Activated CD4-positive, alpha-beta T cell treated with anti-CD3 and anti-CD28 coated beads, Interleukin-2, amount 10 ng/mL, durations not matched to agents 7 days and 5 days (primary cell): ENCODE measurements at regions not wholly inside any gene's neighbourhood (a gene's known extent, or its start where the extent isn't known, plus 50 kb on each side); places are given as distances from the start of the nearest gene placed in this dataset.
"Not testable (repeated sequence)": the region's sequence is repeated elsewhere in the genome, so short reads cannot be mapped to it uniquely, and the experiment has no call there.

Experiments
- CTCF ChIA-PET: fragments of 350-600 bp; sonication (Branson Sonifier 250); formaldehyde crosslinking; loops from one replicate; lab custom pipeline; 2021; ENCODE audit warnings: antibody characterized with exemption; lab: Charles Lee
- POLR2A ChIA-PET: fragments of 350-600 bp; sonication (Branson Sonifier 250); formaldehyde crosslinking; loops from one replicate; lab custom pipeline; 2021; ENCODE audit warnings: antibody characterized with exemption; lab: Charles Lee
- DNase-seq: peaks from one replicate; pipeline ENCODE4 v3.0.0-alpha.2; 2020
- H3K27ac Mint-ChIP-seq: one replicate; pipeline ENCODE4 v1.8.0; 2021; ENCODE audit warnings: mild to moderate bottlenecking, moderate library complexity, mixed read lengths
- H3K27me3 Mint-ChIP-seq: one replicate; pipeline ENCODE4 v1.8.0; 2021; ENCODE audit warnings: mixed read lengths
- H3K36me3 Mint-ChIP-seq: one replicate; pipeline ENCODE4 v1.8.0; 2021; ENCODE audit warnings: low read depth, mixed read lengths
- H3K4me1 Mint-ChIP-seq: one replicate; pipeline ENCODE4 v1.8.0; 2021; ENCODE audit warnings: mixed read lengths
- H3K4me3 Mint-ChIP-seq: one replicate; pipeline ENCODE4 v1.8.0; 2021; ENCODE audit warnings: mild to moderate bottlenecking, moderate library complexity, mixed read lengths
- H3K9me3 Mint-ChIP-seq: one replicate; pipeline ENCODE4 v1.8.0; 2021; ENCODE audit warnings: mixed read lengths

DNA sequence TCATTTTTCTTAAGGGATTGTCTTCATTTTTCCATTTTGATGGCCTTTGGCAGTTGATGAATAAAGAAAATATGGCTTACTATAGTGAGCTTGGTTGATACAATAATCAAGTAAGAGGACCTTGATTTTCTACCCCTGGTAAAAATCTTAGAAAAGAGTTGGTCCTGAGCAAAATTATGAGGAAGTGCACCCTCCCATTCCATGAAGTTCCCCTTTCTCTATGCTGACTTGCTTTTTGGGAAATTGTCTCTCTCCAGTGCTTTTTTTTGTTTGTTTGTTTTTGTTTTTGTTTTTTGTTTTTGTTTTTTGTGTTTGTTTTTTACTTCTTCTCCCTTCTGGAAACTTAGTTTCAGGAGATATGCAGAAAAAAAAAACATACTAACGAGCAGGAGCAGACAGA, 449.2 kb upstream of the ACTBL2 start:
- Mint-ChIP-seq H3K27me3 (peaks cover 3% of the 10 kb centered on the region), H3K27ac (no peak overlapping the region), H3K9me3 (no peaks in the 10 kb centered on the region), H3K4me3 (no peak overlapping the region), H3K4me1 (no peaks in the 10 kb centered on the region), H3K36me3 (no peaks in the 10 kb centered on the region)
- DNase-seq, result no peak
- CTCF ChIA-PET, result no interaction called here
- POLR2A ChIA-PET, result no interaction called here

DNA sequence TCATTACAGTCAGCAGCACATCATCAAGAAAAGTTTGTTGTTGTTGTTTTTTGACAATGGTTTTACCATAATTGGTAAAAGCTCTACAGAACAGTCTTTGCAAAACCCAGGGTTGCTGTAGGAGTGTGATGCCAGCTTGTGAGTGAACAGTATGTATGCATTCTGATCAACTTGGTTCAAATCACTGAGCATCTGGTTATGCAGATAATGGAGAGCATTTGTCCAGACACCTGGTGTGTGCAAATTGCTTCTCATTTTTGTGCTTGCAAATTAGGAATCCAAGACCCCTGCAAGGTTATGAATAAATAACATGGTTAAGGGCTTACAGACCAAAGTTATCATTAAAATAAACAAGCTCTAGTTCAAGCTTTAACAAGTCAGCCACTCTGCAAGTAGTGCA, 448.7 kb upstream of the ACTBL2 start:
- POLR2A ChIA-PET, result no interaction called here

GRCh38 chr5:57929271-57929670, 446.7 kb upstream of the ACTBL2 start:
- Mint-ChIP-seq H3K4me1 (no peaks in the 10 kb centered on the region), H3K27ac (no peak overlapping the region), H3K27me3 (peaks cover 3% of the 10 kb centered on the region), H3K9me3 (no peaks in the 10 kb centered on the region), H3K36me3 (no peaks in the 10 kb centered on the region), H3K4me3 (no peak overlapping the region)
- no peak for DNase-seq
- ChIA-PET CTCF (no interaction called here), POLR2A (no interaction called here)

More for the DNA sequence above, 448.7 kb upstream of the ACTBL2 start:
- H3K4me1 Mint-ChIP-seq, result no peaks in the 10 kb centered on the region
- H3K9me3 Mint-ChIP-seq, result no peaks in the 10 kb centered on the region
- CTCF ChIA-PET, result no interaction called here
- H3K27ac Mint-ChIP-seq, result no peak overlapping the region
- no peaks in the 10 kb centered on the region for H3K36me3 Mint-ChIP-seq
- H3K27me3 Mint-ChIP-seq, result peaks cover 3% of the 10 kb centered on the region
- no peak overlapping the region for H3K4me3 Mint-ChIP-seq
- no peak for DNase-seq

DNA sequence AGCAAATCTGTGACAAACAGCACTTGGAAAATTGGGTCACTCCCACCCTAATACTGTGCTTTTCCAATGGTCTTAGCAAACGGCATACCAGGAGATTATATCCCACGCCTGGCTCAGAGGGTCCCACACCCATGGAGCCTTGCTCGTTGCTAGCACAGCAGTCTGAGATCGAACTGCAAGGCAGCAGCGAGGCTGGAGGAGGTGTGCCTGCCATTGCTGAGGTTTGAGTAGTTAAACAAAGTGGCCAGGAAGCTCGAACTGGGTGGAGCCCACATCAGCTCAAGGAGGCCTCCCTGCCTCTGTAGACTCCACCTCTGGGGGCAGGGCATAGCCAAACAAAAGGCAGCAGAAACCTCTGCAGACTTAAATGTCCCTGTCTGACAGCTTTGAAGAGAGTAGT, 440.5 kb upstream of the ACTBL2 start:
- H3K27ac Mint-ChIP-seq, POLR2A ChIA-PET, H3K4me1 Mint-ChIP-seq, CTCF ChIA-PET, H3K27me3 Mint-ChIP-seq, H3K9me3 Mint-ChIP-seq, DNase-seq, H3K36me3 Mint-ChIP-seq, H3K4me3 Mint-ChIP-seq: not testable (repeated sequence)

- CTCF ChIA-PET, result no interaction called here
- no peak for DNase-seq
Observed at GRCh38 chr5:57917004-57917403, 434.4 kb upstream of the ACTBL2 start.

GRCh38 chr5:57915536-57915935, 432.9 kb upstream of the ACTBL2 start:
- Mint-ChIP-seq H3K27me3 (peaks cover 2% of the 10 kb centered on the region), H3K36me3 (no peaks in the 10 kb centered on the region), H3K4me1 (no peaks in the 10 kb centered on the region), H3K27ac (no peak overlapping the region), H3K4me3 (no peak overlapping the region), H3K9me3 (no peaks in the 10 kb centered on the region)
- no peak for DNase-seq
- ChIA-PET CTCF (no interaction called here), POLR2A (no interaction called here)

More at GRCh38 chr5:57917004-57917403, 434.4 kb upstream of the ACTBL2 start:
- no peaks in the 10 kb centered on the region for H3K4me1 Mint-ChIP-seq
- peaks cover 2% of the 10 kb centered on the region for H3K27me3 Mint-ChIP-seq
- H3K36me3 Mint-ChIP-seq, result no peaks in the 10 kb centered on the region
- no peaks in the 10 kb centered on the region for H3K9me3 Mint-ChIP-seq
- H3K27ac Mint-ChIP-seq, result no peak overlapping the region
- H3K4me3 Mint-ChIP-seq, result no peak overlapping the region
- POLR2A ChIA-PET, result no interaction called here

- no peaks in the 10 kb centered on the region for H3K9me3 Mint-ChIP-seq
- POLR2A ChIA-PET, result no interaction called here
- H3K36me3 Mint-ChIP-seq, result no peaks in the 10 kb centered on the region
- peaks cover 2% of the 10 kb centered on the region for H3K27me3 Mint-ChIP-seq
- DNase-seq, result no peak
- no peak overlapping the region for H3K4me3 Mint-ChIP-seq
- CTCF ChIA-PET, result no interaction called here
- no peak overlapping the region for H3K27ac Mint-ChIP-seq
- no peaks in the 10 kb centered on the region for H3K4me1 Mint-ChIP-seq
Observed at GRCh38 chr5:57911438-57911837, 428.8 kb upstream of the ACTBL2 start.

DNA sequence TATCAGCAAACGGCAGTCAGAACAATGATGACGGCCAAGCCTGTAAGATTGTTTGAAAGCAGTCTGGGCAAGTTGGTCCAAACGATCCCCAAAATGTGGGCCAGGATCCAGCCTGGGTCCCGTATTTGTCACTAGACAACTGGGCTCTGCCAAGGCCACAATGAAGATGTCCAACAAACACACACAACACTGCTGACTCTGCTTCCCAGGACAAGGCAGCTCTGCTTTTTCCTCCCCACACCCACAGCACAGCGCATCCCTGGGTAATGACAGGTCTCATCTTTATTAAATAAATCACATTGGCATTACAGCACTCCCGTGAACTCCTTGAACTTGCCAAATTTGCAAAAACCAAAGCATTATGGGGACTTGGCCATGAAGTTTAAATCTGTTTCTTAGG, 424.1 kb upstream of the ACTBL2 start:
- CTCF ChIA-PET, result no interaction called here
- H3K27ac Mint-ChIP-seq, result no peak overlapping the region
- no peaks in the 10 kb centered on the region for H3K36me3 Mint-ChIP-seq
- POLR2A ChIA-PET, result no interaction called here
- H3K9me3 Mint-ChIP-seq, result no peaks in the 10 kb centered on the region
- no peak overlapping the region for H3K4me3 Mint-ChIP-seq
- H3K4me1 Mint-ChIP-seq, result no peaks in the 10 kb centered on the region
- no peak for DNase-seq
- peaks cover 6% of the 10 kb centered on the region for H3K27me3 Mint-ChIP-seq

- ChIA-PET POLR2A (interaction anchor here (0.6 kb wide), 1 partner anchor 25 kb away, joined by 3 read pairs; no protein-coding TSS in a partner anchor), CTCF (no interaction called here)
- H3K9me3 Mint-ChIP-seq, result no peaks in the 10 kb centered on the region
- H3K27me3 Mint-ChIP-seq, result peaks cover 6% of the 10 kb centered on the region
- no peak overlapping the region for H3K27ac Mint-ChIP-seq
- no peak for DNase-seq
- no peaks in the 10 kb centered on the region for H3K36me3 Mint-ChIP-seq
- no peak overlapping the region for H3K4me3 Mint-ChIP-seq
- no peaks in the 10 kb centered on the region for H3K4me1 Mint-ChIP-seq
Observed at GRCh38 chr5:57903458-57903857, 420.8 kb upstream of the ACTBL2 start.

- Mint-ChIP-seq H3K27me3 (peaks cover 6% of the 10 kb centered on the region), H3K4me1 (no peaks in the 10 kb centered on the region), H3K27ac (no peak overlapping the region), H3K36me3 (no peaks in the 10 kb centered on the region), H3K9me3 (no peaks in the 10 kb centered on the region), H3K4me3 (no peak overlapping the region)
- no peak for DNase-seq
- ChIA-PET CTCF (no interaction called here), POLR2A (no interaction called here)
Observed at GRCh38 chr5:57902095-57902494, 419.5 kb upstream of the ACTBL2 start.

GRCh38 chr5:57900381-57900944, 417.9 kb upstream of the ACTBL2 start:
- Mint-ChIP-seq H3K4me3 (no peak overlapping the region), H3K27ac (no peak overlapping the region), H3K36me3 (no peaks in the 10 kb centered on the region), H3K9me3 (no peaks in the 10 kb centered on the region), H3K4me1 (no peaks in the 10 kb centered on the region), H3K27me3 (peaks cover 6% of the 10 kb centered on the region)
- ChIA-PET POLR2A (no interaction called here), CTCF (no interaction called here)
- DNase-seq, result no peak

GRCh38 chr5:57896576-57896975, 414.0 kb upstream of the ACTBL2 start:
- no peaks in the 10 kb centered on the region for H3K36me3 Mint-ChIP-seq
- H3K9me3 Mint-ChIP-seq, result no peaks in the 10 kb centered on the region
- CTCF ChIA-PET, result no interaction called here
- no peaks in the 10 kb centered on the region for H3K27me3 Mint-ChIP-seq
- no peak overlapping the region for H3K4me3 Mint-ChIP-seq
- POLR2A ChIA-PET, result no interaction called here
- no peak overlapping the region for H3K27ac Mint-ChIP-seq
- no peaks in the 10 kb centered on the region for H3K4me1 Mint-ChIP-seq
- DNase-seq, result no peak

DNA sequence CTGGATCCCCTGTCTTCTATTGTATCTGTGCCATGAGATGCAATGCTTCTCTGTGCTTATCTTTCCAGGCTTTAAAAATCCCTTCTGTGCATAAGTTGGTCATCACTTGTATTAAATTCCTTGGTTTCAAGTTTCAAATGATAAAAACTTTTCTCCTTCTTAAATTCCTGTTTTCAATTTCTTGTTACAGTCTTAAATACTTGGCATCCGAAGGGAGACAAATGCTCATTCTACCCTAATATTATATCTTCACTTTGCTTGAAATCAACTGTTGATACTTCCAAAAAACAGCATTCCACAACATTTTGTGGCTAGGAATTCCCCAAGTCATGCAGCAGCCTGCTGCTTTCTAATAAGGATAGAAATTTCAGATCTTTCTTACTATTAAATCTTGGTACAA, 413.2 kb upstream of the ACTBL2 start:
- H3K9me3 Mint-ChIP-seq, result no peaks in the 10 kb centered on the region
- ChIA-PET POLR2A (no interaction called here), CTCF (no interaction called here)
- no peak for DNase-seq
- H3K4me1 Mint-ChIP-seq, result no peaks in the 10 kb centered on the region
- H3K4me3 Mint-ChIP-seq, result no peak overlapping the region
- H3K36me3 Mint-ChIP-seq, result no peaks in the 10 kb centered on the region
- H3K27me3 Mint-ChIP-seq, result no peaks in the 10 kb centered on the region
- no peak overlapping the region for H3K27ac Mint-ChIP-seq

DNA sequence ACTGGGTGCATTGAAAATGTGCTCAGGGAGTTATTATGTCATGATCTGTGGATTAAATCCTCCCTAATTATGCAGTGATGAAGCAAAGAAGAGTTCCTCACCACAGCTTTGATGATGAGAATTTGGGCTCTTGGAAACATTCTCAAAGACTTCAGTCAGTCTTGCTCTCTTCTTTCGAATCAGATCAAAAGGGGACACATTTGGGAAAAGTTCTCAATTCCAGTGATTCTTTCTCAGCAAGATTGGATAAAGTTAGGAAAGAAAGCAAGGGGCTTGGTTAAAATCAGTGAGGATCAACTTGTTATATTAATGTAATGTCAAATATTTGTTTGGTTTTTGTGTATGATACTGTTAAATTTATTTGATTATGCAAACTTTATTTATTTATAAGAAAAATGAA, 411.3 kb upstream of the ACTBL2 start:
- Mint-ChIP-seq H3K27ac (no peak overlapping the region), H3K4me3 (no peak overlapping the region), H3K36me3 (no peaks in the 10 kb centered on the region), H3K9me3 (no peaks in the 10 kb centered on the region), H3K27me3 (no peaks in the 10 kb centered on the region), H3K4me1 (no peaks in the 10 kb centered on the region)
- CTCF ChIA-PET, result no interaction called here
- POLR2A ChIA-PET, result no interaction called here
- DNase-seq, result no peak
